ENCODE measurements at regions not wholly inside any gene's neighbourhood (a gene's known extent, or its start where the extent isn't known, plus 50 kb on each side); places are given as distances from the start of the nearest gene placed in this dataset.

GRCh38 chr6:22153384-22154158 is 143.3 kb downstream of the PRL start:
- TF ChIP-seq CTCF (conservative IDR thresholded peaks at IDR 0.05; ENCODE audit: low read depth, low read length) (no peak), FOS (IDR thresholded peaks at IDR 0.05; ENCODE audit: low read depth, low read length) (no peak), SMC3 (IDR thresholded peaks at IDR 0.05; ENCODE audit: low read depth, low read length) (no peak), POLR2A (IDR thresholded peaks at IDR 0.05; ENCODE audit: low read depth, low read length) (no peak)
